ENCODE measurements at regions not wholly inside any gene's neighbourhood (a gene's known extent, or its start where the extent isn't known, plus 50 kb on each side); places are given as distances from the start of the nearest gene placed in this dataset.

DNA sequence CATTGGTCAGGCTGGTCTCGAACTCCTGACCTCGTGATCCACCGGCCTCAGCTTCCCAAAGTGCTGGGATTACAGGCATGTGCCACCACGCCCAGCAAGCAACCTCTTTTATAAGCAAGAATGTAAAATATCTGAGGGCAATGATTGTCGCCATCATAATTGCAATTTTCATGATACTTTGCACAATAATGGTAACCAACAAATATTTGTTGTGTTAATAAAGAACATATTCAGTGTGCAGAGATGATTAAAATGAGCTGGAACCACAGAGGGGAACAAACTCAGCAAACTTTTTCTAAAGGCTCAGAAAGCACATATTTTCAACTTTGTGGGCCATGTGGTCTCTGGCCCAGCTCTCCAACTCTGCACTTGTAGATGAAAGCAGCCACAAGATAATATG is 115.2 kb upstream of the SIX2 start:
- TF ChIP-seq, protein P1, sequence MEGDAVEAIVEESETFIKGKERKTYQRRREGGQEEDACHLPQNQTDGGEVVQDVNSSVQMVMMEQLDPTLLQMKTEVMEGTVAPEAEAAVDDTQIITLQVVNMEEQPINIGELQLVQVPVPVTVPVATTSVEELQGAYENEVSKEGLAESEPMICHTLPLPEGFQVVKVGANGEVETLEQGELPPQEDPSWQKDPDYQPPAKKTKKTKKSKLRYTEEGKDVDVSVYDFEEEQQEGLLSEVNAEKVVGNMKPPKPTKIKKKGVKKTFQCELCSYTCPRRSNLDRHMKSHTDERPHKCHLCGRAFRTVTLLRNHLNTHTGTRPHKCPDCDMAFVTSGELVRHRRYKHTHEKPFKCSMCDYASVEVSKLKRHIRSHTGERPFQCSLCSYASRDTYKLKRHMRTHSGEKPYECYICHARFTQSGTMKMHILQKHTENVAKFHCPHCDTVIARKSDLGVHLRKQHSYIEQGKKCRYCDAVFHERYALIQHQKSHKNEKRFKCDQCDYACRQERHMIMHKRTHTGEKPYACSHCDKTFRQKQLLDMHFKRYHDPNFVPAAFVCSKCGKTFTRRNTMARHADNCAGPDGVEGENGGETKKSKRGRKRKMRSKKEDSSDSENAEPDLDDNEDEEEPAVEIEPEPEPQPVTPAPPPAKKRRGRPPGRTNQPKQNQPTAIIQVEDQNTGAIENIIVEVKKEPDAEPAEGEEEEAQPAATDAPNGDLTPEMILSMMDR (IDR thresholded peaks at IDR 0.05 in 8 of 11, conservative IDR thresholded peaks at IDR 0.05 in 3 of 11): no peak
- no peak for TF ChIP-seq POLR2A (IDR thresholded peaks at IDR 0.05)
- no peak for TF ChIP-seq POLR2AphosphoS5 (IDR thresholded peaks at IDR 0.05)

Measured in spleen (tissue), 7 donors.